ENCODE measurements at regions not wholly inside any gene's neighbourhood (a gene's known extent, or its start where the extent isn't known, plus 50 kb on each side); places are given as distances from the start of the nearest gene placed in this dataset.

- TF ChIP-seq CTCF (IDR thresholded peaks at IDR 0.05; ENCODE audit: insufficient read depth, low read length) (no peak), POLR2AphosphoS5 (IDR thresholded peaks at IDR 0.05; ENCODE audit: low read depth) (no peak)
These were observed 318.5 kb upstream of the MAP3K7 start for GRCh38 chr6:90905351-90905750.
